Glutamatergic neuron (in vitro differentiated cells): ENCODE measurements at regions not wholly inside any gene's neighbourhood (a gene's known extent, or its start where the extent isn't known, plus 50 kb on each side); places are given as distances from the start of the nearest gene placed in this dataset.

Experiments used
- DNase-seq: peaks from one replicate; pipeline ENCODE4 v3.0.0; 2022
- H3K27ac Mint-ChIP-seq: one replicate; pipeline ENCODE4 v1.8.0; 2020; ENCODE audit warnings: mild to moderate bottlenecking, mixed read lengths, inconsistent platforms; ENCODE audit not compliant: unreplicated experiment
- H3K27me3 Mint-ChIP-seq: one replicate; pipeline ENCODE4 v1.8.0; 2020; ENCODE audit warnings: mild to moderate bottlenecking, moderate library complexity, mixed read lengths, inconsistent platforms; ENCODE audit not compliant: unreplicated experiment
- H3K36me3 Mint-ChIP-seq: one replicate; pipeline ENCODE4 v1.8.0; 2020; ENCODE audit warnings: mild to moderate bottlenecking, mixed read lengths, inconsistent platforms; ENCODE audit not compliant: unreplicated experiment
- H3K4me1 Mint-ChIP-seq: one replicate; pipeline ENCODE4 v1.8.0; 2020; ENCODE audit warnings: mild to moderate bottlenecking, low read depth, mixed read lengths, inconsistent platforms; ENCODE audit not compliant: unreplicated experiment
- H3K4me3 Mint-ChIP-seq: one replicate; pipeline ENCODE4 v1.8.0; 2020; ENCODE audit warnings: mild to moderate bottlenecking, mixed read lengths, inconsistent platforms; ENCODE audit not compliant: unreplicated experiment
- H3K9me3 Mint-ChIP-seq: one replicate; pipeline ENCODE4 v1.8.0; 2020; ENCODE audit warnings: mild to moderate bottlenecking, moderate library complexity, mixed read lengths, inconsistent platforms; ENCODE audit not compliant: unreplicated experiment
- TF ChIP-seq, protein P1 (sequence below): fragments of 200-600 bp; sonication (generic); IDR thresholded peaks from one replicate; pipeline ENCODE4 v1.5.0; 2021; ENCODE audit not compliant: partially characterized antibody, unreplicated experiment

DNA sequence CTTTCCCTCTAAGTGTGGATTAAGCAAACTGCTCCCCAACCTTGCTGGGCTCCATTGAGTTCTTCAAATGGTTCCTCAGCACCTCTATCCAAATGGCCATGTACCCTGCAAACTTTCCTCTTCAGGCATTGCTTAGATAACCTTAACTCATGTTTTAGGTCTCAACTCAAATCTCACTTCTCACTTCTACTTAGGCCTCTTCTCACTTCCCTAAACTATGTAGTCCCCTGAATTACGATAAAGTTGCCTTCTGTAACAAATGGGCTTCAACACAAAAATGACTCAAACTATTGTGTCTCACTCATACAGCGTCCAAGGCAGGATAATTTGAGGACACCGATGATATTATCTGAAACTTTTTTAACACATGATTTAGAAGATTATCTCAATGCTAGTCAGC lies 62.4 kb upstream of the STAC start:
- Mint-ChIP-seq H3K27ac (no peak overlapping the region), H3K36me3 (no peaks in the 10 kb centered on the region), H3K4me1 (no peaks in the 10 kb centered on the region), H3K27me3 (no peaks in the 10 kb centered on the region), H3K9me3 (peaks cover 2% of the 10 kb centered on the region), H3K4me3 (no peak overlapping the region)
- TF ChIP-seq, protein P1, sequence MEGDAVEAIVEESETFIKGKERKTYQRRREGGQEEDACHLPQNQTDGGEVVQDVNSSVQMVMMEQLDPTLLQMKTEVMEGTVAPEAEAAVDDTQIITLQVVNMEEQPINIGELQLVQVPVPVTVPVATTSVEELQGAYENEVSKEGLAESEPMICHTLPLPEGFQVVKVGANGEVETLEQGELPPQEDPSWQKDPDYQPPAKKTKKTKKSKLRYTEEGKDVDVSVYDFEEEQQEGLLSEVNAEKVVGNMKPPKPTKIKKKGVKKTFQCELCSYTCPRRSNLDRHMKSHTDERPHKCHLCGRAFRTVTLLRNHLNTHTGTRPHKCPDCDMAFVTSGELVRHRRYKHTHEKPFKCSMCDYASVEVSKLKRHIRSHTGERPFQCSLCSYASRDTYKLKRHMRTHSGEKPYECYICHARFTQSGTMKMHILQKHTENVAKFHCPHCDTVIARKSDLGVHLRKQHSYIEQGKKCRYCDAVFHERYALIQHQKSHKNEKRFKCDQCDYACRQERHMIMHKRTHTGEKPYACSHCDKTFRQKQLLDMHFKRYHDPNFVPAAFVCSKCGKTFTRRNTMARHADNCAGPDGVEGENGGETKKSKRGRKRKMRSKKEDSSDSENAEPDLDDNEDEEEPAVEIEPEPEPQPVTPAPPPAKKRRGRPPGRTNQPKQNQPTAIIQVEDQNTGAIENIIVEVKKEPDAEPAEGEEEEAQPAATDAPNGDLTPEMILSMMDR, result no peak
- DNase-seq, result no peak

DNA sequence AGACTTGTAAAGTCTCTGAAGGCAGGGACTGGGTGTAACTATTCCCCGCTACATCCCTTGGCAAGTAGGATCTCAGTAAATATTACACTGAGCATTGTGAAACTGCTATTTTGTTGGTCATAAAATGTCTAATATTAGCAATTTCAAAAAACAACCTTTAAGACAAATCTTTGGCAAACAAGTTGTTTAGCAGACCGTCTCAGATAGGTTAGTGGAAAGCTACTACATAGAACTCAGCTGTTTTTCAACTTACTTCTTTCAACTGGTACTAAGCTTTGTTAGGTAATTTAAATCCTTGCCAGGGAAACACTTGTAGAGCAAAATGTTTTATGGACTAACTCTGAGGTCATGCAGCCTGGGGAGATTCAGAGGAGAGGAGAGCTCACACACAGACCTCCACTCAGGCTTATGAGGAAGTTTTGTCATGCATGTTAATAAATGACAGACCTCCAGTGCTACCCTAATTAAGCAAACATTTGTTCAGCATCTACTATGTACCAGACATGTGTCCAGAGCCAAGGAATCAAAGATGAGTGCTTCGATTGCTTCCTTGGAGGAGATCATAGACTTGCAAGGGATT lies 61.6 kb upstream of the STAC start:
- Mint-ChIP-seq H3K27me3 (no peaks in the 10 kb centered on the region), H3K27ac (no peak overlapping the region), H3K9me3 (peaks cover 2% of the 10 kb centered on the region), H3K36me3 (no peaks in the 10 kb centered on the region), H3K4me1 (no peaks in the 10 kb centered on the region), H3K4me3 (no peak overlapping the region)
- TF ChIP-seq, protein P1, result no peak
- DNase-seq, result no peak

DNA sequence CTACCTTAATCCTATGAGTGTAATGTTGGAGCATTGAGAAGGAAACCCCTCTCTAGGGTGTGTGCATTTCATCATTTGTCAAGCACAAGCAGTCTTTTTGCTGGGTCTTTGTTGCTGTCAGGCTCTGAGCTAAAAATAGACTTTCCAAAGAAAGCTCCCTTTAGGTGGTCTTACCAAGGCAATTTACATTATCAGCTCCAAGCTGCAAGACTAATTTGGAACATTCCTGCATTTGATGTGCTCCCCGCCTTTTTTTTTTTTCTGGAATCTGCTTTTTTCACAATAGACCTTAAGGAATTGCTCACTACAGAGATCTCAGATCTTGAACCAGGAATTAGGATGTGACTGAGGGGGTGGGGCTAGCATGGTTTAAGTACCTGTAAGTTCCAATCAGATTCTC lies 60.6 kb upstream of the STAC start:
- H3K27ac Mint-ChIP-seq, result no peak overlapping the region
- H3K9me3 Mint-ChIP-seq, result peaks cover 2% of the 10 kb centered on the region
- no peaks in the 10 kb centered on the region for H3K36me3 Mint-ChIP-seq
- H3K4me1 Mint-ChIP-seq, result no peaks in the 10 kb centered on the region
- no peak for DNase-seq
- TF ChIP-seq, protein P1, result no peak
- no peaks in the 10 kb centered on the region for H3K27me3 Mint-ChIP-seq
- H3K4me3 Mint-ChIP-seq, result no peak overlapping the region
